Muscle layer of duodenum (tissue), 2 donors: ENCODE measurements at regions not wholly inside any gene's neighbourhood (a gene's known extent, or its start where the extent isn't known, plus 50 kb on each side); places are given as distances from the start of the nearest gene placed in this dataset.

ENCODE experiments used
- H3K27ac ChIP-seq: one replicate; pipeline ENCODE4 v1.7.0; 2013; ENCODE audit warnings: mild to moderate bottlenecking, low read length
- H3K27me3 ChIP-seq: one replicate; pipeline ENCODE4 v1.7.0; 2013; ENCODE audit warnings: low read depth, mild to moderate bottlenecking, control low read depth, low read length
- H3K36me3 ChIP-seq, 2 donors: one replicate each; pipeline ENCODE4 v1.7.0; 2013; ENCODE audit warnings: low read length in 2 of 2, control low read depth in 1 of 2, mild to moderate bottlenecking in 1 of 2; ENCODE audit not compliant: insufficient read depth in 2 of 2, control insufficient read depth in 1 of 2
- H3K4me1 ChIP-seq, 2 donors: one replicate each; pipeline ENCODE4 v1.7.0; 2013; ENCODE audit warnings: low read length in 2 of 2, mild to moderate bottlenecking in 2 of 2, control low read depth in 1 of 2, moderate library complexity in 1 of 2; ENCODE audit not compliant: insufficient read depth in 2 of 2, control insufficient read depth in 1 of 2
- H3K4me3 ChIP-seq, 2 donors: one replicate each; pipeline ENCODE4 v1.7.0; 2013; ENCODE audit warnings: low read length in 2 of 2, low read depth in 1 of 2, mild to moderate bottlenecking in 1 of 2
- H3K9me3 ChIP-seq, 2 donors: one replicate each; pipeline ENCODE4 v1.7.0; 2013; ENCODE audit warnings: low read length in 2 of 2, control low read depth in 1 of 2, mild to moderate bottlenecking in 1 of 2; ENCODE audit not compliant: control insufficient read depth in 1 of 2
- donor health status: healthy.

DNA sequence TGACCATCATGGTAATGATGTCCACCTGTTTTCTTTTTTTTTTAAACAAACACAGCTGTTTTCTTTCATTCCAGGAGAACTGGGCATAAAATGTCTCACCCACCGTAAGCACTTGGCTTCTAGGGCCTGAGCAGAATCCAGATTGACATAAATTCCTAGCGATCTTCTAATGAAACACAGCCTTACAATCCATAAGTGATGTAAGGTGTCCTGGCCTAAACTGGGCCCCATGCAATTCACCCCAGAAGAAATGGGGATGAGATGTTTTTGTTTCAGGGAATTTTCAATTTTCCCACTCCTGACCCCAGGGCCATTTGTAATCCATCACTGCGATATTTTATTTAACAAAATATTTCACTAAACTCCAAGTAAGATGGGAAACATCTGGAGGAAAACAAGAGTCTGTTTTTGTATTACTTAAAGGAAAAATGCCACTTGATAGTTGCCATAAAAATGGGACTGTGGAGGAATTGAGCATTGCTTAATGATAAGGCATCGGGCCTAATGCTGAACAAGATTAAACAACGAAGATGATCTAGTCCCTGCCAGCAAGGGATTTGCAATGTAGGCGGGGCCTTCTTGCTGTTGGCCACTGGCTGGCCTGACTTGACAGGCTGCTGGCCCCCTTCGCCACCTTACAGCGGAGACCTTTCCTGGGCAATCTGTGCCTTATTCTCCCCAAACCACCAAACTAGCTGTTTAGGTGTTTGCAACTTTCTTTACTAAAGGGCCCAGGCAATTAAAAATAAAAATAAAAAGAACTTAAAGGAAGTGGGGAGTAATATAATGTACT is 183.7 kb downstream of the CD109 start:
- Histone ChIP-seq H3K9me3 (no peaks in the 10 kb centered on the region), H3K27ac (no peak overlapping the region), H3K27me3 (no peaks in the 10 kb centered on the region), H3K36me3 (no peaks in the 10 kb centered on the region), H3K4me3 (no peak overlapping the region), H3K4me1 (peaks cover 0 to 10% of the 10 kb centered on the region in 2 donors)

DNA sequence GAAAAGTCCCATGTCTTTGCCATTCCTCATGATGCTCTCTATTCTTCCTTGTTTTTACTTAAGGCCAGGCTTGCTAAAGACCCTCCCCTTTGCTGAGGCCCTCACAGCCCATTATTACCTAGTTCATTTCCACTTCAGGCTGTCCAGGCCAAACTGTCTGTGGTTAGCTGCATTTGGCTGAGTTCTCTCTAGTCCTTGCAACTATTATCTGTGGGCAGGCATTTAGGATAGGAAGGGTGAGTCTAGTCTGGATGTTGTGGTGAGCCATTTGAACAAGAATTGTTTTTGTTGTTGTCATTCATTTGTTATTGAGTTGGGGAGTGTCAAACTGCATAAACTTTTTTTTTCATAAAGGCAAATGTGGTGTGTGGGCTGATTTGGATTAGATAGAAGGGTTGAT is 182.4 kb downstream of the CD109 start:
- Histone ChIP-seq H3K9me3 (no peaks in the 10 kb centered on the region), H3K4me3 (no peak overlapping the region), H3K36me3 (no peaks in the 10 kb centered on the region), H3K27ac (no peak overlapping the region), H3K27me3 (no peaks in the 10 kb centered on the region), H3K4me1 (peaks cover 0 to 10% of the 10 kb centered on the region in 2 donors)
